Mesodermal cell (in vitro differentiated cells): ENCODE measurements at regions not wholly inside any gene's neighbourhood (a gene's known extent, or its start where the extent isn't known, plus 50 kb on each side); places are given as distances from the start of the nearest gene placed in this dataset.

ENCODE experiments used
- H3K27ac ChIP-seq: 2 replicates; pipeline ENCODE4 v1.7.0; 2013; ENCODE audit warnings: mild to moderate bottlenecking, low read depth, low read length, moderate library complexity; ENCODE audit not compliant: severe bottlenecking
- H3K36me3 ChIP-seq: 2 replicates; pipeline ENCODE4 v1.7.1; 2013; ENCODE audit warnings: mild to moderate bottlenecking, low read length, moderate library complexity; ENCODE audit not compliant: control insufficient read depth, insufficient read depth
- H3K4me1 ChIP-seq: one replicate; pipeline ENCODE4 v1.7.1; 2013; ENCODE audit warnings: mild to moderate bottlenecking, low read length; ENCODE audit not compliant: insufficient read depth, control insufficient read depth, poor library complexity, severe bottlenecking
- H3K4me3 ChIP-seq: 2 replicates; pipeline ENCODE4 v1.7.0; 2013; ENCODE audit warnings: low read length, control low read depth, mild to moderate bottlenecking; ENCODE audit not compliant: insufficient read depth, poor library complexity, severe bottlenecking; ENCODE audit errors: extremely low read depth
- H3K9me3 ChIP-seq: 2 replicates; pipeline ENCODE4 v1.7.1; 2013; ENCODE audit warnings: mild to moderate bottlenecking, low read length, moderate library complexity; ENCODE audit not compliant: control insufficient read depth
- WGBS, 2 experiments: methylation state at CpG; one replicate each; pipeline ENCODE4 v1.1.5; 2013; ENCODE audit warnings: missing lambda C conversion rate in 2 of 2; ENCODE audit not compliant: insufficient coverage in 2 of 2; 5-methylcytosine and 5-hydroxymethylcytosine counted together

DNA sequence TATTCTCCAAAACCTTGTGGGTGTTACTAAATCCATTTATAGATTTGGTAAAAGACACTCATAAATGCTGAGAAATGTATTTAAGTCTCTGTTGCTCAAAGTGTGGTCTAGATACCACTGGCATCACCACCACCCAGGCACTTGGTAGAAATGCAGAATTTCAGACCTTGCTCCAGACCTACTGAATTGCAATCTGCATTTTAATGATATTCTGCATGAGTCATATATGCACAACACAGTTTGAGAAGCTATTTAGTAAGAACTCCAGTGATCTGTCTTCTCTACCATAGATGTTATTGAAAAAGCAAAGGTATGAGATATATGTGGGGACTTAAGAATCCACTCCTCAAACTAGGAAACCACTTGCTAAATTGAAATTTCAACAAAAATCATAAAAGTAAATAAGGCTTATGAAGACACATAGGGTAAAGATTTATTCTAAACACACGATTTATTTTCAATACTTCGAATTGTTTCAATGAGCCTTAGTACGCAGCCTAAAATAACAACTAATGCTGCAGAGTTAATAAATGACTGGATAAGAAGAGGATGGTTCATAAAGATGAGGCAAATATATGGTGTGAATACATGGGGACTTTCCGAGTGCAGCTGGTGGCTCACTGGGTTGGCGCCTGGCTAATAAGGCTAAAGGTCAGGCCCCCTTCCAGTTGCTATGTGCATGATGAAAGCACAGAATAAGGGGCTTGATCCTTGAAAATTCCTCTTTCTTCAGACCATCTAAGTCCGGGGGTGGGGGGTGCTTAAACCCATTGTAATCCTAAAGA, 813.3 kb downstream of the NR2F2 start:
- no peaks in the 10 kb centered on the region for H3K4me1 ChIP-seq
- H3K9me3 ChIP-seq = no peaks in the 10 kb centered on the region
- WGBS, 2 experiments = 97 to 100% methylated on average over 1 to 3 of the region's 6 CpGs
- H3K27ac ChIP-seq = no peak overlapping the region
- H3K4me3 ChIP-seq = no peak overlapping the region
- no peaks in the 10 kb centered on the region for H3K36me3 ChIP-seq

- no peak overlapping the region for H3K27ac ChIP-seq
- no peaks in the 10 kb centered on the region for H3K36me3 ChIP-seq
- H3K9me3 ChIP-seq = no peaks in the 10 kb centered on the region
- 60 to 83% methylated on average over 2 of the region's 2 CpGs for WGBS, 2 experiments
- no peaks in the 10 kb centered on the region for H3K4me1 ChIP-seq
- no peak overlapping the region for H3K4me3 ChIP-seq
Measured at GRCh38 chr15:97144377-97144711, 813.8 kb downstream of the NR2F2 start.

DNA sequence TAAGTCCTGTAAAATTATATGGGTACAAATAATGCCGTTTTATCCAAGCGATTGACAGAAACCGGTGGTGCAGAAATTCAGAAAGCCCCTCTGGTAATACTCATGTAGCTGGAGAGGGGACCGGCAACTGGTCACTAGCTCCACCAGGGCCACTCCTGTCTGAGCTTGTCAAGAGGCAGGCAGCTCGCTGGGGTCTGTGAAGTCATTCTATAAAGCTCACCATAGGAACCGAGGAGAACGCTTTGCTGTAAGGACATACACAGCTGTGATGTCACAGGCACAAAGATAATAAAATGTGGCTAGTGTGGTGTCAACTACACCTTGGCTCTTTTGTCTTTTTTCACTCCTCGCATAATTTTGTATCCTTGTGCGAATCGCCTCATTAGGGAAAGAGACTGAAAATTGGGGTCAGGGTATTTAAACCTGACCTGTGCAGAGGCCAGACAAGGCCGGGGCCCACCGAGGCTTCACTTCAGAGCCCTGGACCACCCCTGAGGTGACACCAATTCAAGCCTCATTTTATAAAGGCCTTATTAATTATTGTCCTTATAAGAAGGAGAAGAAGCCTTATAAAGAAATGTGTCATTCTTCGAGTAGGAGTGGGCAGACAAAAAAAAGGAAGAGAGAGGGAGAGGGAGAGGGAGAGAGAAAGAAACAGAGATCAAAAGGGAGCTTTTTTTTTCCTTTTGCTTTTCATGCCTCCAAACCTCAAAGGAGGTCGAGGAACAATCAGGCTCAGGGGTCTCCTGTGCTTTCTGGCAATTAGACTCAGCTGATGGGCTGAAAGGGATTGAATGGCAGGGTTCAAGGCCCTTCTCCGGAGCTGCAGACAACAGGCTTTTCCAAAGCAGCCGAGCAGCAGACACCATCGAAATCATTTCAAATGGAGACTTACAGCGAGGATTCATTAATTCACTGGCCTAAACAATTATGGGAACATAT, 813.3 kb upstream of the ARRDC4 start:
- Histone ChIP-seq H3K9me3 (no peaks in the 10 kb centered on the region), H3K4me1 (no peaks in the 10 kb centered on the region), H3K36me3 (no peaks in the 10 kb centered on the region), H3K4me3 (no peak overlapping the region), H3K27ac (no peak overlapping the region)
- 79 to 81% methylated on average over 10 to 14 of the region's 18 CpGs for WGBS, 2 experiments

DNA sequence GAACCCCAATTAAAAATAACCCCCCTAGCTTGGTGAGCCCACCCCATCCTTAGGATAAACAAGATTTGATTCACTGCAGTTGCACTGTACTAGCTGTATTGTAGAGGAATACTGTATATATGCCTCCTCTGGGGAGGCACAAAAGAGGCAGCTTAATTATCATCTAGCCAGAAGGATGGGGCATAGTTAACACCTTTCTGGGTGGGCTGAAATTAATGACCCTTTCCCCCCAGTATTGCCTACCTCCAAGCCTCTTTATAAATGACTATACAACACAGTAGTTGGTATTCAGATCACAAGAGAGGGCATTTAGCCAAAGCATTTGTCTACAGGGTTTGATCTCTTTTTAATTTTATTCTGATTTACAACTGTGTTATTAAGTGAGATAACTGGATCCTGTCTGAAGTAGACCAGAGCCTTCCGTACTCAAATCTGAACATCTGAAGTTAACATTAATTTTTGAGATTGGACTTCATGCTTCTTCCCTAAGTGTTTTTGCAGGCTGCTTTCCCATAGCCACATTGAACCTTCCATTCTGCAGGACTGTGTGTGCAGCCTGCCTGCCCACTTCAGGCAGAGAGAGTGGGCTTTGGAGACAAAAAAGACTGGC, 807.0 kb upstream of the ARRDC4 start:
- Histone ChIP-seq H3K4me1 (no peaks in the 10 kb centered on the region), H3K36me3 (no peaks in the 10 kb centered on the region), H3K4me3 (no peak overlapping the region), H3K9me3 (no peaks in the 10 kb centered on the region), H3K27ac (no peak overlapping the region)
- 86% methylated on average over 1 of the region's 1 CpG; no CpG with 5 or more reads in 1 of the 2 experiments for WGBS, 2 experiments

- no peaks in the 10 kb centered on the region for H3K36me3 ChIP-seq
- WGBS, 2 experiments = 83 to 86% methylated on average over 2 of the region's 2 CpGs
- H3K27ac ChIP-seq = no peak overlapping the region
- no peaks in the 10 kb centered on the region for H3K9me3 ChIP-seq
- H3K4me1 ChIP-seq = no peaks in the 10 kb centered on the region
- H3K4me3 ChIP-seq = no peak overlapping the region
Measured at GRCh38 chr15:97156739-97157265, 803.7 kb upstream of the ARRDC4 start.

- WGBS, 2 experiments = 69 to 79% methylated on average over 1 to 2 of the region's 2 CpGs
- Histone ChIP-seq H3K4me3 (no peak overlapping the region), H3K4me1 (no peaks in the 10 kb centered on the region), H3K27ac (no peak overlapping the region), H3K36me3 (no peaks in the 10 kb centered on the region), H3K9me3 (no peaks in the 10 kb centered on the region)
Measured at GRCh38 chr15:97162805-97163495, 797.6 kb upstream of the ARRDC4 start.

DNA sequence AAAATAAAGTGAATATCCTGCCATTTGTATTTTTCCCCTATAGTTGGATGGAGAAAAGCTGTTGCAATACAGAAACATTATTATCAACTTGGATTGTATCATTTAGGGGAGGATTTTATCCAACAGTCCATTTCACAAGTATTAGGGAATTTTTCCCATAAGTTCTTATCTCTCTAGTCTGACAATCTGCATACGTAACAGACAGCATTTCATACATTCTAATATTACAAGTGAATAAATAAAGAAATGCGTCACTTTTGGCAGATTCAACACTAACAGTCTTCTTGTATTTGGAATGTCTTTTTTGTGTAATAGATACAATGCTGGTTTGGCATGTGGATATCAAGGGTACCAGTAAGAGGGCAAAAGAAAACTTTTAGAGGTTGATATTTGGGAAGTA, 795.3 kb upstream of the ARRDC4 start:
- Histone ChIP-seq H3K4me1 (no peaks in the 10 kb centered on the region), H3K9me3 (no peaks in the 10 kb centered on the region), H3K27ac (no peak overlapping the region), H3K36me3 (no peaks in the 10 kb centered on the region), H3K4me3 (no peak overlapping the region)
- WGBS, 2 experiments = 88% methylated on average over 1 of the region's 2 CpGs; no CpG with 5 or more reads in 1 of the 2 experiments

- 80 to 84% methylated on average over 10 of the region's 12 CpGs for WGBS, 2 experiments
Measured at GRCh38 chr15:97168704-97169475, 791.6 kb upstream of the ARRDC4 start.

DNA sequence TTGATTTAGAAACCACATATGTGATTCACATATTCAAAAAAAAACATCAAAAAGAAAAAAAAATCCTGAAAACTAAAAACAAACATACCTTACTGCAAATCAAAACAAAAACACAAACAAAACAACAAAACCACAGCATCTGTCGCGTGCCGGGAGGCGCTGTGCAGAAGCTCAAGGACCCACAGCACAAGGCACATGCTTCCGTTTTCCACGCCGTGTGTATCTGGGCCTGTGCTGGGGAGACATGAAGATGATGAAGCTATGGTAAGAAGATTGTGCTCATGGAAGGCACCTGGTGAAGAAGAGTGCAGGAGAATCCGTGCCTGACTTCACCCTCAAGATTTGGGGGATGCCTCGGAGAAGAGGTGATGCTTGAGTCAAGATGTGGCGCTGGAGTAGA, 788.9 kb upstream of the ARRDC4 start:
- Histone ChIP-seq H3K4me1 (no peaks in the 10 kb centered on the region), H3K27ac (no peak overlapping the region)
- WGBS, 2 experiments = 90 to 98% methylated on average over 6 to 10 of the region's 10 CpGs

More at GRCh38 chr15:97168704-97169475, 791.6 kb upstream of the ARRDC4 start:
- Histone ChIP-seq H3K9me3 (no peaks in the 10 kb centered on the region), H3K27ac (no peak overlapping the region), H3K4me1 (no peaks in the 10 kb centered on the region), H3K36me3 (no peaks in the 10 kb centered on the region), H3K4me3 (no peak overlapping the region)

More for the DNA sequence above, 788.9 kb upstream of the ARRDC4 start:
- Histone ChIP-seq H3K36me3 (no peaks in the 10 kb centered on the region), H3K9me3 (no peaks in the 10 kb centered on the region), H3K4me3 (no peak overlapping the region)
